ENCODE measurements at regions not wholly inside any gene's neighbourhood (a gene's known extent, or its start where the extent isn't known, plus 50 kb on each side); places are given as distances from the start of the nearest gene placed in this dataset.
"Not testable (repeated sequence)": the region's sequence is repeated elsewhere in the genome, so short reads cannot be mapped to it uniquely, and the experiment has no call there.

- CTCF ChIA-PET; POLR2A ChIA-PET (ENCODE audit: low non-redundant PET); H3K9me3 ChIP-seq (ENCODE audit: low read depth, low read length, poor library complexity, severe bottlenecking); H3K4me1 ChIP-seq (ENCODE audit: insufficient read depth, low read length, poor library complexity, severe bottlenecking); DNase-seq (ENCODE audit: low spot score); BruUV-seq (replicated peaks); H3K27me3 ChIP-seq (replicated peaks; ENCODE audit: insufficient read depth, low read depth, low read length, poor library complexity); H3K27ac ChIP-seq (ENCODE audit: low read depth, low read length, poor library complexity, severe bottlenecking); H3K36me3 ChIP-seq (ENCODE audit: insufficient read depth, low read length, poor library complexity, severe bottlenecking); intact Hi-C loops (cut with micrococcal nuclease; ENCODE audit: unreplicated experiment); H3K4me3 ChIP-seq (ENCODE audit: low read depth, low read length, poor library complexity, severe bottlenecking): not testable (repeated sequence)
Observed at GRCh38 chr7:74008-74540, 118.3 kb upstream of the FAM20C start.

DNA sequence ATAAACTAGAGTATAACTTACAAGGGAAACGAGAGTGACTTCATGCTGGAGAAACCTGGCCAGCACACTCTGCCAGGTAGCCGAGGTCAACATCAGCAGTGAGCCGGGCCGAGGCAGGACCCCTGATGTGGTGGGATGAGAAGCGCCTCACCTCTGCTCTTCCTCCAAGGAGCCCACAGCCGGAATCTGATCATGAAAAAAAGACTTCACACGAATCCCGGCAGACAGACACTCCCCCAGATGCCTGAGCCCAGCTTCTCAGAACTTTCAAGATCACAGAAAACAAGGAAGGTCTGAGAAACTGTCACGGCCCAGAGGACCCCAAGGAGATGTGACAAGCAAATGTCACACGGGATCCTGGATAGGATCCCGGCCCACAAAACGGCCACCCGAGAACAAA lies 116.9 kb upstream of the FAM20C start:
- H3K9me3 ChIP-seq (ENCODE audit: low read depth, low read length, poor library complexity, severe bottlenecking); BruUV-seq (replicated peaks); H3K4me1 ChIP-seq (ENCODE audit: insufficient read depth, low read length, poor library complexity, severe bottlenecking); H3K36me3 ChIP-seq (ENCODE audit: insufficient read depth, low read length, poor library complexity, severe bottlenecking); intact Hi-C loops (cut with micrococcal nuclease; ENCODE audit: unreplicated experiment); H3K27me3 ChIP-seq (replicated peaks; ENCODE audit: insufficient read depth, low read depth, low read length, poor library complexity); CTCF ChIA-PET; POLR2A ChIA-PET (ENCODE audit: low non-redundant PET); H3K4me3 ChIP-seq (ENCODE audit: low read depth, low read length, poor library complexity, severe bottlenecking); DNase-seq (ENCODE audit: low spot score); H3K27ac ChIP-seq (ENCODE audit: low read depth, low read length, poor library complexity, severe bottlenecking): not testable (repeated sequence)

DNA sequence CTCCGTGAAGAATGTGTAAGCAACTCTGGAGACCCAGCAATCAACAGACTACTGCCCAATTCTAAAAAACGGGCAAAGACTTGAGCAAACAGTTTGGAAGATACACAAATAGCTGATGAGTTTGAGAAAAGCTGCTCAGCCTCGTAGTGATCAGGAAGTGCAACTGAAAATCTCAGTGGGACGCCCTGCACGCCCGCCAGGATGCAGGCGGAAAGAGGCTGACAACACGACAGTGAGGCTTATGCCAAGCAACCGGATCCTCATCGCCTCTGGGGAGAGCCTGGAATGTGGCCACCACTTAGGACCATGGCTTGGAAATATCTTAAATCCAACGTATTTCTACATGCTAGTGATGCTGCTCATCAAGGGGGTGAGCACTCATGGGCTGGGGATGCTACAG lies 116.2 kb upstream of the FAM20C start:
- H3K9me3 ChIP-seq (ENCODE audit: low read depth, low read length, poor library complexity, severe bottlenecking); POLR2A ChIA-PET (ENCODE audit: low non-redundant PET); H3K36me3 ChIP-seq (ENCODE audit: insufficient read depth, low read length, poor library complexity, severe bottlenecking); H3K27me3 ChIP-seq (replicated peaks; ENCODE audit: insufficient read depth, low read depth, low read length, poor library complexity); H3K27ac ChIP-seq (ENCODE audit: low read depth, low read length, poor library complexity, severe bottlenecking); intact Hi-C loops (cut with micrococcal nuclease; ENCODE audit: unreplicated experiment); CTCF ChIA-PET; H3K4me1 ChIP-seq (ENCODE audit: insufficient read depth, low read length, poor library complexity, severe bottlenecking); BruUV-seq (replicated peaks); DNase-seq (ENCODE audit: low spot score); H3K4me3 ChIP-seq (ENCODE audit: low read depth, low read length, poor library complexity, severe bottlenecking): not testable (repeated sequence)

DNA sequence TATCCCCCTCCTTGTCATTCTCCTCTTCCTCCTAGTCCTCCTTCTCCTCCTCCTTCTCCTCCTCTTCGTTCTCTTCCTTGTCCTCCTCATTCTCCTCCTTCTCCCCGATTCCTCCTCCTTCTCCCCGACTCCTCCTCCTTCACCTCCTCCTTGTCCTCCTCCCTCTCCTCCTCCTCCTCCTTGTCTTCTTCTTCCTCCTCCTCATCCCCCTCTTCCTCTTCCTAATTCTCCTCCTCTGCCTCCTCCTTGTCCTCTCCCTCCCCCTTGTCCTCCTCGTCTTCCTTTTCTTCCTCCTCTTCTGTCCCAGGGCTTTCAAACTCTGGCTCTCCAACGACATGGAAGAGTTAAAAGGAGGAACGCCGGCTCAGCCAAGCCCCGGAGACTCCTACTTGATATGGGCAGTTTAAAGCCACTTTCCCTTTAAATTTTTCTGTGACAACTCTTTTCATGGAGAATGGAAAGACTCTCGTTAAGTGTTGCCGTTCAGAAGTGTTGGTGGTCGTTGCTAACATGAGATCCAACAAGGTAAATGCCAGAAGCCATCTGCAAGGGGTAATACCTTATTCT lies 115.5 kb upstream of the FAM20C start:
- H3K4me3 ChIP-seq (ENCODE audit: low read depth, low read length, poor library complexity, severe bottlenecking); DNase-seq (ENCODE audit: low spot score); H3K9me3 ChIP-seq (ENCODE audit: low read depth, low read length, poor library complexity, severe bottlenecking); intact Hi-C loops (cut with micrococcal nuclease; ENCODE audit: unreplicated experiment); BruUV-seq (replicated peaks); POLR2A ChIA-PET (ENCODE audit: low non-redundant PET); H3K4me1 ChIP-seq (ENCODE audit: insufficient read depth, low read length, poor library complexity, severe bottlenecking); H3K27ac ChIP-seq (ENCODE audit: low read depth, low read length, poor library complexity, severe bottlenecking); CTCF ChIA-PET; H3K36me3 ChIP-seq (ENCODE audit: insufficient read depth, low read length, poor library complexity, severe bottlenecking); H3K27me3 ChIP-seq (replicated peaks; ENCODE audit: insufficient read depth, low read depth, low read length, poor library complexity): not testable (repeated sequence)

GRCh38 chr7:78862-79261 lies 113.5 kb upstream of the FAM20C start:
- H3K9me3 ChIP-seq (ENCODE audit: low read depth, low read length, poor library complexity, severe bottlenecking); H3K27me3 ChIP-seq (replicated peaks; ENCODE audit: insufficient read depth, low read depth, low read length, poor library complexity); H3K4me1 ChIP-seq (ENCODE audit: insufficient read depth, low read length, poor library complexity, severe bottlenecking); POLR2A ChIA-PET (ENCODE audit: low non-redundant PET); intact Hi-C loops (cut with micrococcal nuclease; ENCODE audit: unreplicated experiment); H3K36me3 ChIP-seq (ENCODE audit: insufficient read depth, low read length, poor library complexity, severe bottlenecking); H3K27ac ChIP-seq (ENCODE audit: low read depth, low read length, poor library complexity, severe bottlenecking); CTCF ChIA-PET; DNase-seq (ENCODE audit: low spot score); H3K4me3 ChIP-seq (ENCODE audit: low read depth, low read length, poor library complexity, severe bottlenecking); BruUV-seq (replicated peaks): not testable (repeated sequence)

- H3K36me3 ChIP-seq (ENCODE audit: insufficient read depth, low read length, poor library complexity, severe bottlenecking); BruUV-seq (replicated peaks); H3K9me3 ChIP-seq (ENCODE audit: low read depth, low read length, poor library complexity, severe bottlenecking); intact Hi-C loops (cut with micrococcal nuclease; ENCODE audit: unreplicated experiment); H3K4me1 ChIP-seq (ENCODE audit: insufficient read depth, low read length, poor library complexity, severe bottlenecking); H3K27ac ChIP-seq (ENCODE audit: low read depth, low read length, poor library complexity, severe bottlenecking); DNase-seq (ENCODE audit: low spot score); H3K4me3 ChIP-seq (ENCODE audit: low read depth, low read length, poor library complexity, severe bottlenecking); H3K27me3 ChIP-seq (replicated peaks; ENCODE audit: insufficient read depth, low read depth, low read length, poor library complexity); POLR2A ChIA-PET (ENCODE audit: low non-redundant PET); CTCF ChIA-PET: not testable (repeated sequence)
Observed at GRCh38 chr7:79400-80055, 112.8 kb upstream of the FAM20C start.

All from A673 (cell line).